ENCODE measurements at regions not wholly inside any gene's neighbourhood (a gene's known extent, or its start where the extent isn't known, plus 50 kb on each side); places are given as distances from the start of the nearest gene placed in this dataset.

DNA sequence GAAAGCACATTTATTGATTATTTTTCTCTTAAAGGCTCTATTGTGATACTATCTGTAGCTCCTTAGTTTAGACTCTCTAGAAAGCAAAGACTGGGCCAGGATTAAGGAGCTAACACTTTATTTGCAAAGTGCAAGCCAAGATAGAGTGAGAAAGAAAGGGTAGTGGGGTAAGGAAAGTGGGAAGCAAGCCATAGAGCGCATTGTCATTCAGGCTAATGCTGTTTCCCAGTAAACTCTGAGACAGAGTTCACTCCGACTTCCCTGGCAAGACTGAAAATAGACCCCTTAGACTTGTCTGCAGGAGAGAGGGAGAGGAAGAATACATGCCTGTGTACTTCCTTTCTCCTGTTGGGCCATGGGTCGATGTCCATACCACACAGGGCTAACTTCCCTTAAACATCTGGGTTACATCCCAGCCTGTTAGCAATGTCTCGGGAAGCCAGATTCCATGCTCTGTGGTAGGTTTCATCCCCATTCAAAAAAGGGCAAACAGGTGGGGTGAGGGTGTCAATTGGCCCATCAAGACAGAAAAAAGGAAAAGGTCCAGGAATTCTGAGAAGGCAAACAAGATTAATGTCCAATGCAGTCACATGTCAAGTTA is 875.8 kb upstream of the CELF2 start:
- dilution Hi-C loops (cut with MboI; ENCODE audit: extremely low pct_ligation_motif_present, low sequenced_read_pairs) = no loop called here
- Histone ChIP-seq H3K4me2 (ENCODE audit: control insufficient read depth, extremely low read depth, insufficient read depth, low read depth, low read length) (no peak overlapping the region), H3K79me2 (ENCODE audit: control insufficient read depth, insufficient read depth, low read length) (no peaks in the 10 kb centered on the region), H3K27ac (ENCODE audit: control insufficient read depth, insufficient read depth, low read length) (no peak overlapping the region), H3K9me1 (ENCODE audit: control insufficient read depth, extremely low read depth, insufficient read depth, low read length) (no peaks in the 10 kb centered on the region), H3K4me1 (ENCODE audit: control insufficient read depth, extremely low read depth, insufficient read depth, low read length) (no peaks in the 10 kb centered on the region), H4K20me1 (ENCODE audit: control insufficient read depth, extremely low read depth, insufficient read depth, low read length) (no peaks in the 10 kb centered on the region), H3K9ac (ENCODE audit: control insufficient read depth, extremely low read depth, insufficient read depth, low read length) (no peak overlapping the region), H3K27me3 (ENCODE audit: control insufficient read depth, extremely low read depth, insufficient read depth, low read length) (no peaks in the 10 kb centered on the region), H3K9me3 (ENCODE audit: control insufficient read depth, low read depth, low read length) (no peaks in the 10 kb centered on the region), H2AFZ (ENCODE audit: control insufficient read depth, low read length) (no peak overlapping the region), H3K4me3 (ENCODE audit: control insufficient read depth in 2 of 3, extremely low read depth in 1 of 3, insufficient read depth in 2 of 3, low read depth in 1 of 3, low read length in 3 of 3) (no peak overlapping the region), H3K36me3 (ENCODE audit: control insufficient read depth in 2 of 2, extremely low read depth in 1 of 2, insufficient read depth in 2 of 2, low read length in 2 of 2) (no peaks in the 10 kb centered on the region)
- FAIRE-seq (no peak), DNase-seq (ENCODE audit: low read depth, low spot score) (no peak)
- TF ChIP-seq, protein P1, sequence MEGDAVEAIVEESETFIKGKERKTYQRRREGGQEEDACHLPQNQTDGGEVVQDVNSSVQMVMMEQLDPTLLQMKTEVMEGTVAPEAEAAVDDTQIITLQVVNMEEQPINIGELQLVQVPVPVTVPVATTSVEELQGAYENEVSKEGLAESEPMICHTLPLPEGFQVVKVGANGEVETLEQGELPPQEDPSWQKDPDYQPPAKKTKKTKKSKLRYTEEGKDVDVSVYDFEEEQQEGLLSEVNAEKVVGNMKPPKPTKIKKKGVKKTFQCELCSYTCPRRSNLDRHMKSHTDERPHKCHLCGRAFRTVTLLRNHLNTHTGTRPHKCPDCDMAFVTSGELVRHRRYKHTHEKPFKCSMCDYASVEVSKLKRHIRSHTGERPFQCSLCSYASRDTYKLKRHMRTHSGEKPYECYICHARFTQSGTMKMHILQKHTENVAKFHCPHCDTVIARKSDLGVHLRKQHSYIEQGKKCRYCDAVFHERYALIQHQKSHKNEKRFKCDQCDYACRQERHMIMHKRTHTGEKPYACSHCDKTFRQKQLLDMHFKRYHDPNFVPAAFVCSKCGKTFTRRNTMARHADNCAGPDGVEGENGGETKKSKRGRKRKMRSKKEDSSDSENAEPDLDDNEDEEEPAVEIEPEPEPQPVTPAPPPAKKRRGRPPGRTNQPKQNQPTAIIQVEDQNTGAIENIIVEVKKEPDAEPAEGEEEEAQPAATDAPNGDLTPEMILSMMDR (optimal IDR thresholded peaks at IDR 0.05 in 1 of 3, IDR thresholded peaks at IDR 0.05 in 1 of 3, conservative IDR thresholded peaks at IDR 0.05 in 1 of 3; ENCODE audit: extremely low read depth in 1 of 3, insufficient read depth in 2 of 3, low read length in 3 of 3) = no peak
- no peak for TF ChIP-seq EZH2 (IDR thresholded peaks at IDR 0.05; ENCODE audit: low read length)

DNA sequence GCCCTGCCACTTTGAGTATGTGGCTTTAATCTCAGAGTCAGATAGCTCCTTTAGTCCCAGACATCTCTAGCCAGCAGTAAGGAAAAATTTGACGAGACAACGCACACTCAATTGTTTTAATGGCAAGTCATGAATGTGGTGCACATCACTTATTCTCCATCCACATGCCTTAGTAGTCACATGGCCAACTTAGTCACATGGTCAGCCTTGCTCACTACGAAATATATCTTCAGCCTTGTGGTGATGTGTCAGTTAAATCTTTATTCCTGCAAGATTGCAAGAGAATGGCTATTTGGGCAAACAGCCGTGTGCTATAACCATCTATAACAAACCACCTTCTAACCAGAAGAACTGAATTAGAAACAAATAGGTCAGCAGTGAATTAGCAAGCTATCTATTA is 871.1 kb upstream of the CELF2 start:
- no peak for FAIRE-seq
- H3K79me2 ChIP-seq (ENCODE audit: control insufficient read depth, insufficient read depth, low read length) = no peaks in the 10 kb centered on the region
- H3K4me3 ChIP-seq (ENCODE audit: control insufficient read depth in 2 of 3, extremely low read depth in 1 of 3, insufficient read depth in 2 of 3, low read depth in 1 of 3, low read length in 3 of 3) = no peak overlapping the region
- TF ChIP-seq, protein P1 (optimal IDR thresholded peaks at IDR 0.05 in 1 of 3, IDR thresholded peaks at IDR 0.05 in 1 of 3, conservative IDR thresholded peaks at IDR 0.05 in 1 of 3; ENCODE audit: extremely low read depth in 1 of 3, insufficient read depth in 2 of 3, low read length in 3 of 3) = no peak
- no peak for TF ChIP-seq EZH2 (IDR thresholded peaks at IDR 0.05; ENCODE audit: low read length)
- H3K9me1 ChIP-seq (ENCODE audit: control insufficient read depth, extremely low read depth, insufficient read depth, low read length) = no peaks in the 10 kb centered on the region
- H3K9me3 ChIP-seq (ENCODE audit: control insufficient read depth, low read depth, low read length) = no peaks in the 10 kb centered on the region
- H2AFZ ChIP-seq (ENCODE audit: control insufficient read depth, low read length) = no peak overlapping the region
- no peaks in the 10 kb centered on the region for H3K27me3 ChIP-seq (ENCODE audit: control insufficient read depth, extremely low read depth, insufficient read depth, low read length)
- H3K4me1 ChIP-seq (ENCODE audit: control insufficient read depth, extremely low read depth, insufficient read depth, low read length) = no peaks in the 10 kb centered on the region
- H3K4me2 ChIP-seq (ENCODE audit: control insufficient read depth, extremely low read depth, insufficient read depth, low read depth, low read length) = no peak overlapping the region
- dilution Hi-C loops (cut with MboI; ENCODE audit: extremely low pct_ligation_motif_present, low sequenced_read_pairs) = no loop called here
- no peak overlapping the region for H3K9ac ChIP-seq (ENCODE audit: control insufficient read depth, extremely low read depth, insufficient read depth, low read length)
- no peak overlapping the region for H3K27ac ChIP-seq (ENCODE audit: control insufficient read depth, insufficient read depth, low read length)
- DNase-seq (ENCODE audit: low read depth, low spot score) = no peak
- no peaks in the 10 kb centered on the region for H4K20me1 ChIP-seq (ENCODE audit: control insufficient read depth, extremely low read depth, insufficient read depth, low read length)
- H3K36me3 ChIP-seq (ENCODE audit: control insufficient read depth in 2 of 2, extremely low read depth in 1 of 2, insufficient read depth in 2 of 2, low read length in 2 of 2) = no peaks in the 10 kb centered on the region
